ENCODE measurements at regions not wholly inside any gene's neighbourhood (a gene's known extent, or its start where the extent isn't known, plus 50 kb on each side); places are given as distances from the start of the nearest gene placed in this dataset.

DNA sequence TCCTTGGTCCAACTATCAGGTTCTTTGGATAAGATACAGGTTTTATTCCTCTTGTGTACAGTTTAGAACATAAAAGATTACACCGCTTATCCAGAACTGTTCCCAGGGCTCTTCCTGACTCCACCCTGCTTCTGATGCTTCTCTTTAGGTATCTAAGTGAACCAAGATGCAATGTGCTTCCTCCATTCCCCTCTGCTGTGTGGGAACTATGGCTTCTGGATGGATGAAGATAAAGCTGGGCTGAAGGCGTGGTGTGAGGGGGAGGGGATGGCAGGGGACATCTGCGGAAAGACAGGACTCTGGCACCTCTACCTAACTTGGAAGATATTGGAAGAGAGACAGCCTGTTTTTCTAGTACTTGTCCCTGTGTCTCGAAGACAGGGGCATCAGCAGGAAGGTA is 209.9 kb upstream of the TBX20 start:
- TF ChIP-seq POLR2A (IDR thresholded peaks at IDR 0.05) (no peak), CTCF (IDR thresholded peaks at IDR 0.05) (no peak)
